Endothelial cell (in vitro differentiated cells): ENCODE measurements at regions not wholly inside any gene's neighbourhood (a gene's known extent, or its start where the extent isn't known, plus 50 kb on each side); places are given as distances from the start of the nearest gene placed in this dataset.

Experiments used
- DNase-seq: peaks from one replicate; pipeline ENCODE4 v3.0.0; 2021; ENCODE audit warnings: low spot score
- H3K27ac Mint-ChIP-seq: one replicate; pipeline ENCODE4 v1.8.0; 2021; ENCODE audit warnings: mixed read lengths, inconsistent platforms; ENCODE audit not compliant: unreplicated experiment
- H3K27me3 Mint-ChIP-seq: one replicate; pipeline ENCODE4 v1.8.0; 2021; ENCODE audit warnings: mild to moderate bottlenecking, moderate library complexity, mixed read lengths, inconsistent platforms; ENCODE audit not compliant: unreplicated experiment
- H3K36me3 Mint-ChIP-seq: one replicate; pipeline ENCODE4 v1.8.0; 2021; ENCODE audit warnings: mild to moderate bottlenecking, low read depth, mixed read lengths, inconsistent platforms; ENCODE audit not compliant: unreplicated experiment
- H3K4me1 Mint-ChIP-seq: one replicate; pipeline ENCODE4 v1.8.0; 2021; ENCODE audit warnings: mild to moderate bottlenecking, mixed read lengths, inconsistent platforms; ENCODE audit not compliant: unreplicated experiment
- H3K4me3 Mint-ChIP-seq: one replicate; pipeline ENCODE4 v1.8.0; 2021; ENCODE audit warnings: mild to moderate bottlenecking, mixed read lengths, inconsistent platforms; ENCODE audit not compliant: unreplicated experiment
- H3K9me3 Mint-ChIP-seq: one replicate; pipeline ENCODE4 v1.8.0; 2021; ENCODE audit warnings: mixed read lengths, inconsistent platforms; ENCODE audit not compliant: unreplicated experiment
- CTCF ChIP-seq: fragments of 200-600 bp; sonication (generic); IDR thresholded peaks from one replicate; pipeline ENCODE4 v1.5.0; 2021; ENCODE audit warnings: antibody characterized with exemption; ENCODE audit not compliant: unreplicated experiment

- Mint-ChIP-seq H3K9me3 (no peaks in the 10 kb centered on the region), H3K27ac (no peak overlapping the region), H3K4me3 (no peak overlapping the region), H3K4me1 (no peaks in the 10 kb centered on the region), H3K27me3 (no peaks in the 10 kb centered on the region), H3K36me3 (peaks cover 8% of the 10 kb centered on the region)
- DNase-seq: no peak
- no peak for TF ChIP-seq CTCF
Measured at GRCh38 chr2:53260568-53260967, 507.0 kb upstream of the CHAC2 start.

GRCh38 chr2:53259395-53260009 is 508.1 kb upstream of the CHAC2 start:
- H3K4me3 Mint-ChIP-seq: no peak overlapping the region
- H3K4me1 Mint-ChIP-seq: no peaks in the 10 kb centered on the region
- DNase-seq: no peak
- peaks cover 8% of the 10 kb centered on the region for H3K36me3 Mint-ChIP-seq
- TF ChIP-seq CTCF: no peak
- no peak overlapping the region for H3K27ac Mint-ChIP-seq
- H3K9me3 Mint-ChIP-seq: no peaks in the 10 kb centered on the region
- H3K27me3 Mint-ChIP-seq: no peaks in the 10 kb centered on the region

- no peaks in the 10 kb centered on the region for H3K4me1 Mint-ChIP-seq
- DNase-seq: no peak
- H3K27ac Mint-ChIP-seq: no peak overlapping the region
- TF ChIP-seq CTCF: no peak
- peaks cover 8% of the 10 kb centered on the region for H3K36me3 Mint-ChIP-seq
- H3K4me3 Mint-ChIP-seq: no peak overlapping the region
- no peaks in the 10 kb centered on the region for H3K27me3 Mint-ChIP-seq
- H3K9me3 Mint-ChIP-seq: no peaks in the 10 kb centered on the region
Measured at GRCh38 chr2:53257287-53257686, 510.3 kb upstream of the CHAC2 start.

GRCh38 chr2:53253244-53253643 is 514.4 kb upstream of the CHAC2 start:
- H3K27me3 Mint-ChIP-seq: no peaks in the 10 kb centered on the region
- no peak for TF ChIP-seq CTCF
- H3K36me3 Mint-ChIP-seq: peaks cover 5% of the 10 kb centered on the region
- H3K4me3 Mint-ChIP-seq: no peak overlapping the region
- no peaks in the 10 kb centered on the region for H3K9me3 Mint-ChIP-seq
- no peak for DNase-seq
- H3K27ac Mint-ChIP-seq: no peak overlapping the region
- H3K4me1 Mint-ChIP-seq: peaks cover 4% of the 10 kb centered on the region

GRCh38 chr2:53252115-53252514 is 515.5 kb upstream of the CHAC2 start:
- Mint-ChIP-seq H3K27ac (no peak overlapping the region), H3K4me3 (no peak overlapping the region), H3K4me1 (peaks cover 4% of the 10 kb centered on the region), H3K36me3 (no peaks in the 10 kb centered on the region), H3K9me3 (no peaks in the 10 kb centered on the region), H3K27me3 (no peaks in the 10 kb centered on the region)
- TF ChIP-seq CTCF: no peak
- no peak for DNase-seq
